Lower lobe of right lung (tissue), 2 donors: ENCODE measurements at regions not wholly inside any gene's neighbourhood (a gene's known extent, or its start where the extent isn't known, plus 50 kb on each side); places are given as distances from the start of the nearest gene placed in this dataset.
A peak's percentile ranks its signal among the peaks of the same experiment; 100 is the strongest.

Experiments used
- ATAC-seq, 2 donors: fragments of 200-7000 bp; cut with Tn5 transposase; one replicate each; pipeline ENCODE4 v1.9.1; 2020 to 2022; ENCODE audit warnings: mild to moderate bottlenecking in 2 of 2, moderate library complexity in 2 of 2
- DNase-seq: peaks from one replicate; pipeline ENCODE4 v3.0.0-alpha.2; 2020
- H3K27ac ChIP-seq: fragments of 200-600 bp; one replicate; pipeline ENCODE4 v1.8.0; 2022
- H3K27me3 ChIP-seq: fragments of 200-600 bp; one replicate; pipeline ENCODE4 v1.8.0; 2022; ENCODE audit warnings: low read depth
- H3K36me3 ChIP-seq: fragments of 200-600 bp; one replicate; pipeline ENCODE4 v1.8.0; 2022; ENCODE audit warnings: mild to moderate bottlenecking
- H3K4me1 ChIP-seq: fragments of 200-600 bp; one replicate; pipeline ENCODE4 v1.8.0; 2022
- H3K4me3 ChIP-seq: fragments of 200-600 bp; one replicate; pipeline ENCODE4 v1.8.0; 2022; ENCODE audit warnings: mild to moderate bottlenecking
- H3K9me3 ChIP-seq: fragments of 200-600 bp; one replicate; pipeline ENCODE4 v1.8.0; 2022
- CTCF ChIP-seq: fragments of 200-600 bp; IDR thresholded peaks from one replicate; pipeline ENCODE4 v1.8.0; 2022; ENCODE audit warnings: antibody characterized with exemption, mild to moderate bottlenecking
- intact Hi-C: fragments of 100-400 bp; cut with DNase I; formaldehyde crosslinking; loops from one replicate; pipeline ENCODE4 v1.11.0; 2022
- donor health status: DM: no; HTN: yes; CAD: no; lungs with severe emphysema.

- no peaks in the 10 kb centered on the region for H3K36me3 ChIP-seq
- no peak for DNase-seq
- TF ChIP-seq CTCF = no peak
- no peaks in the 10 kb centered on the region for H3K27me3 ChIP-seq
- intact Hi-C loops = no loop called here
- H3K4me1 ChIP-seq = peaks cover 6% of the 10 kb centered on the region
- ATAC-seq = no peak
- no peaks in the 10 kb centered on the region for H3K9me3 ChIP-seq
- no peak overlapping the region for H3K4me3 ChIP-seq
- H3K27ac ChIP-seq = no peak overlapping the region
These were observed 66.6 kb upstream of the ABLIM1 start for GRCh38 chr10:114724716-114725106.

- ATAC-seq (peak in 1 of 2 donors; percentile 44), DNase-seq (no peak)
- Histone ChIP-seq H3K4me3 (no peak overlapping the region), H3K9me3 (no peaks in the 10 kb centered on the region), H3K27ac (no peak overlapping the region), H3K27me3 (no peaks in the 10 kb centered on the region), H3K36me3 (no peaks in the 10 kb centered on the region), H3K4me1 (peaks cover 6% of the 10 kb centered on the region)
- intact Hi-C loops = no loop called here
- TF ChIP-seq CTCF = no peak
These were observed 68.8 kb upstream of the ABLIM1 start for GRCh38 chr10:114726820-114727271.

- Histone ChIP-seq H3K36me3 (no peaks in the 10 kb centered on the region), H3K27ac (no peak overlapping the region), H3K9me3 (no peaks in the 10 kb centered on the region), H3K4me3 (no peak overlapping the region), H3K4me1 (peaks cover 6% of the 10 kb centered on the region), H3K27me3 (no peaks in the 10 kb centered on the region)
- intact Hi-C loops = no loop called here
- no peak for DNase-seq
- no peak for ATAC-seq
- TF ChIP-seq CTCF = no peak
These were observed 70.2 kb upstream of the ABLIM1 start for GRCh38 chr10:114728325-114728724.

- Histone ChIP-seq H3K4me1 (peaks cover 6% of the 10 kb centered on the region), H3K27ac (no peak overlapping the region), H3K27me3 (no peaks in the 10 kb centered on the region), H3K36me3 (no peaks in the 10 kb centered on the region), H3K4me3 (no peak overlapping the region), H3K9me3 (no peaks in the 10 kb centered on the region)
- no peak for TF ChIP-seq CTCF
- DNase-seq (no peak), ATAC-seq (no peak)
- intact Hi-C loops = no loop called here
These were observed 71.1 kb upstream of the ABLIM1 start for GRCh38 chr10:114729103-114729659.

- ATAC-seq (no peak), DNase-seq (no peak)
- H3K36me3 ChIP-seq = no peaks in the 10 kb centered on the region
- no peak overlapping the region for H3K27ac ChIP-seq
- H3K4me3 ChIP-seq = no peak overlapping the region
- TF ChIP-seq CTCF = no peak
- H3K4me1 ChIP-seq = peaks cover 6% of the 10 kb centered on the region
- no peaks in the 10 kb centered on the region for H3K27me3 ChIP-seq
- no peaks in the 10 kb centered on the region for H3K9me3 ChIP-seq
- intact Hi-C loops = no loop called here
These were observed 72.2 kb upstream of the ABLIM1 start for GRCh38 chr10:114730291-114730690.
